Kidney epithelial cell (primary cell): ENCODE measurements at regions not wholly inside any gene's neighbourhood (a gene's known extent, or its start where the extent isn't known, plus 50 kb on each side); places are given as distances from the start of the nearest gene placed in this dataset.

Source experiments
- DNase-seq: peaks from one replicate; pipeline ENCODE4 v3.0.0-alpha.2; 2010; ENCODE audit warnings: low read depth
- H3K27me3 ChIP-seq: 2 replicates; pipeline ENCODE4 v1.6.0; 2011; ENCODE audit warnings: low read length; ENCODE audit not compliant: control insufficient read depth, insufficient read depth
- H3K36me3 ChIP-seq: 2 replicates; pipeline ENCODE4 v1.5.1; 2011; ENCODE audit warnings: low read length; ENCODE audit not compliant: control insufficient read depth, insufficient read depth
- H3K4me3 ChIP-seq: 2 replicates; pipeline ENCODE4 v1.5.1; 2011; ENCODE audit warnings: low read depth, mild to moderate bottlenecking, control low read depth, low read length
- CTCF ChIP-seq: IDR thresholded peaks from 2 replicates; pipeline ENCODE4 v1.5.1; 2011; ENCODE audit warnings: mild to moderate bottlenecking, moderate library complexity, low read length, control low read depth, inconsistent platforms; ENCODE audit not compliant: insufficient read depth, poor library complexity, severe bottlenecking

GRCh38 chr2:81282151-81282769 lies 977.7 kb upstream of the LRRTM1 start:
- Histone ChIP-seq H3K4me3 (no peak overlapping the region), H3K36me3 (no peaks in the 10 kb centered on the region), H3K27me3 (no peaks in the 10 kb centered on the region)
- no peak for DNase-seq
- no peak for TF ChIP-seq CTCF

GRCh38 chr2:81276595-81276994 lies 972.0 kb upstream of the LRRTM1 start:
- DNase-seq, result no peak
- Histone ChIP-seq H3K36me3 (no peaks in the 10 kb centered on the region), H3K27me3 (no peaks in the 10 kb centered on the region), H3K4me3 (no peak overlapping the region)
- no peak for TF ChIP-seq CTCF

- peak; percentile 72 for TF ChIP-seq CTCF
- Histone ChIP-seq H3K27me3 (no peaks in the 10 kb centered on the region), H3K36me3 (no peaks in the 10 kb centered on the region), H3K4me3 (no peak overlapping the region)
- no peak for DNase-seq
These were observed 961.6 kb upstream of the LRRTM1 start for GRCh38 chr2:81266106-81266505.

- no peaks in the 10 kb centered on the region for H3K36me3 ChIP-seq
- no peak for DNase-seq
- H3K4me3 ChIP-seq, result no peak overlapping the region
- no peaks in the 10 kb centered on the region for H3K27me3 ChIP-seq
- TF ChIP-seq CTCF, result no peak
These were observed 959.4 kb upstream of the LRRTM1 start for GRCh38 chr2:81263989-81264388.

- no peak overlapping the region for H3K4me3 ChIP-seq
- DNase-seq, result no peak
- TF ChIP-seq CTCF, result no peak
- H3K27me3 ChIP-seq, result no peaks in the 10 kb centered on the region
- no peaks in the 10 kb centered on the region for H3K36me3 ChIP-seq
These were observed 955.8 kb upstream of the LRRTM1 start for GRCh38 chr2:81260320-81260719.

GRCh38 chr2:81250270-81250669 lies 945.7 kb upstream of the LRRTM1 start:
- TF ChIP-seq CTCF, result no peak
- Histone ChIP-seq H3K36me3 (no peaks in the 10 kb centered on the region), H3K27me3 (no peaks in the 10 kb centered on the region), H3K4me3 (no peak overlapping the region)
- no peak for DNase-seq
